HL-60 (cell line): ENCODE measurements at regions not wholly inside any gene's neighbourhood (a gene's known extent, or its start where the extent isn't known, plus 50 kb on each side); places are given as distances from the start of the nearest gene placed in this dataset.

ENCODE experiments used
- DNase-seq, 2 experiments: peaks; one replicate each; pipeline ENCODE4 v3.0.0-alpha.2; 2010 to 2020; ENCODE audit warnings: low read depth in 1 of 2, low spot score in 1 of 2
- H3K27ac ChIP-seq: fragments of 250-450 bp; sonication (Bioruptor Pico); replicated peaks from 2 replicates; pipeline ENCODE4 v1.5.1; 2020; ENCODE audit warnings: mild to moderate bottlenecking, moderate library complexity
- H3K27me3 ChIP-seq: fragments of 250-450 bp; sonication (Bioruptor Pico); 2 replicates; pipeline ENCODE4 v1.5.1; 2021; ENCODE audit warnings: mild to moderate bottlenecking, moderate library complexity; ENCODE audit not compliant: insufficient read depth, poor library complexity, severe bottlenecking
- H3K4me3 ChIP-seq: replicated peaks from 2 replicates; pipeline ENCODE4 v1.5.1; 2011; ENCODE audit warnings: mild to moderate bottlenecking, control low read depth, low read length; ENCODE audit not compliant: insufficient read depth
- CTCF ChIP-seq: IDR thresholded peaks from one replicate; pipeline ENCODE4 v1.5.1; 2011; ENCODE audit warnings: low read length, control low read depth, inconsistent platforms; ENCODE audit not compliant: insufficient read depth
- GABPA ChIP-seq: IDR thresholded peaks from 2 replicates; pipeline ENCODE4 v1.6.1; 2012; ENCODE audit warnings: low read depth
- POLR2AphosphoS5 ChIP-seq: IDR thresholded peaks from 2 replicates; pipeline ENCODE4 v1.6.1; 2012; ENCODE audit warnings: low read depth
- REST ChIP-seq: IDR thresholded peaks from 2 replicates; pipeline ENCODE4 v1.6.1; 2012; ENCODE audit warnings: low read depth; ENCODE audit not compliant: insufficient replicate concordance
- SPI1 ChIP-seq: IDR thresholded peaks from 2 replicates; pipeline ENCODE4 v1.6.1; 2012; ENCODE audit warnings: low read depth, mild to moderate bottlenecking, borderline replicate concordance

GRCh38 chr6:103983860-103984259 is 875.9 kb downstream of the HACE1 start:
- DNase-seq: no peak
- Histone ChIP-seq H3K27ac (no peak overlapping the region), H3K27me3 (no peaks in the 10 kb centered on the region), H3K4me3 (no peak overlapping the region)
- TF ChIP-seq SPI1: no peak
- no peak for TF ChIP-seq POLR2AphosphoS5
- no peak for TF ChIP-seq GABPA
- no peak for TF ChIP-seq CTCF
- TF ChIP-seq REST: no peak

- H3K27me3 ChIP-seq: no peaks in the 10 kb centered on the region
- no peak for DNase-seq
- no peak overlapping the region for H3K27ac ChIP-seq
- H3K4me3 ChIP-seq: no peak overlapping the region
- TF ChIP-seq POLR2AphosphoS5 (no peak), GABPA (no peak), REST (no peak), CTCF (no peak), SPI1 (no peak)
These were observed 876.7 kb downstream of the HACE1 start for GRCh38 chr6:103983011-103983410.

GRCh38 chr6:103982574-103982973 is 877.1 kb downstream of the HACE1 start:
- no peak overlapping the region for H3K27ac ChIP-seq
- no peak overlapping the region for H3K4me3 ChIP-seq
- H3K27me3 ChIP-seq: no peaks in the 10 kb centered on the region
- no peak for TF ChIP-seq POLR2AphosphoS5
- no peak for TF ChIP-seq GABPA
- TF ChIP-seq CTCF: no peak
- TF ChIP-seq REST: no peak
- no peak for TF ChIP-seq SPI1
- DNase-seq: no peak
